Vagina (tissue), 2 donors: ENCODE measurements at regions not wholly inside any gene's neighbourhood (a gene's known extent, or its start where the extent isn't known, plus 50 kb on each side); places are given as distances from the start of the nearest gene placed in this dataset.

Experiments
- POLR2A ChIP-seq, 2 donors: fragments of 450-650 bp; IDR thresholded peaks; one replicate each; pipeline ENCODE4 v1.6.1; 2017; ENCODE audit warnings: antibody characterized with exemption in 2 of 2, mild to moderate bottlenecking in 2 of 2, moderate library complexity in 2 of 2
- POLR2AphosphoS5 ChIP-seq, 2 donors: sonication (generic); formaldehyde crosslinking; IDR thresholded peaks; one replicate each; pipeline ENCODE4 v1.9.0; 2017; ENCODE audit warnings: antibody characterized with exemption in 2 of 2, mild to moderate bottlenecking in 2 of 2, low read depth in 1 of 2; ENCODE audit not compliant: insufficient read depth in 1 of 2
- TF ChIP-seq, protein P1 (sequence below), 3 experiments: fragments of 450-650 bp in 2 of 3; fragments of 200-600 bp in 1 of 3; sonication (generic) in 1 of 3; IDR thresholded peaks; one replicate each; pipeline ENCODE4 v1.5.1; 2017 to 2019; ENCODE audit warnings: antibody characterized with exemption in 3 of 3, mild to moderate bottlenecking in 2 of 3, moderate library complexity in 2 of 3

DNA sequence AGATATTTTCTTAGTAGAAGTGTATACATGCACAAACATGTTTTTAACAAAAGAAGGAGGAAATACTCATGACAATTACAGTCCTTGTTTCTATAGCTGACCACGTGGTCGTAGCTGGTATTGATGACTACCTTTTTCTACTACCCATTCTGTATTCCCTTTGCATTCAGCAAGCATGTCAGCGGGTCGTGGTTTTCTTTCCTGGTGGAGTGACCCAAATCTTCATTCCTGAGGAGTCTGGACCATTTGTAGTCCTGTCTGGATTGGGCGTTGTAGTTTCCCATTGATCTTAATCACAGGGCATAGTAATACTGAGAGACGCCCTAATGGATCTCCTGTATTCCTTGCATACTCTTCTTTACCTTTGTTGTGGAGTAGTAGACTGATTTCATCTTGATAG is 472.1 kb upstream of the RGS6 start:
- TF ChIP-seq, protein P1, sequence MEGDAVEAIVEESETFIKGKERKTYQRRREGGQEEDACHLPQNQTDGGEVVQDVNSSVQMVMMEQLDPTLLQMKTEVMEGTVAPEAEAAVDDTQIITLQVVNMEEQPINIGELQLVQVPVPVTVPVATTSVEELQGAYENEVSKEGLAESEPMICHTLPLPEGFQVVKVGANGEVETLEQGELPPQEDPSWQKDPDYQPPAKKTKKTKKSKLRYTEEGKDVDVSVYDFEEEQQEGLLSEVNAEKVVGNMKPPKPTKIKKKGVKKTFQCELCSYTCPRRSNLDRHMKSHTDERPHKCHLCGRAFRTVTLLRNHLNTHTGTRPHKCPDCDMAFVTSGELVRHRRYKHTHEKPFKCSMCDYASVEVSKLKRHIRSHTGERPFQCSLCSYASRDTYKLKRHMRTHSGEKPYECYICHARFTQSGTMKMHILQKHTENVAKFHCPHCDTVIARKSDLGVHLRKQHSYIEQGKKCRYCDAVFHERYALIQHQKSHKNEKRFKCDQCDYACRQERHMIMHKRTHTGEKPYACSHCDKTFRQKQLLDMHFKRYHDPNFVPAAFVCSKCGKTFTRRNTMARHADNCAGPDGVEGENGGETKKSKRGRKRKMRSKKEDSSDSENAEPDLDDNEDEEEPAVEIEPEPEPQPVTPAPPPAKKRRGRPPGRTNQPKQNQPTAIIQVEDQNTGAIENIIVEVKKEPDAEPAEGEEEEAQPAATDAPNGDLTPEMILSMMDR (IDR thresholded peaks at IDR 0.05) = no peak
- TF ChIP-seq POLR2AphosphoS5 (IDR thresholded peaks at IDR 0.05; ENCODE audit: insufficient read depth in 1 of 2, low read depth in 1 of 2) (no peak), POLR2A (IDR thresholded peaks at IDR 0.05) (no peak)
